ENCODE measurements at regions not wholly inside any gene's neighbourhood (a gene's known extent, or its start where the extent isn't known, plus 50 kb on each side); places are given as distances from the start of the nearest gene placed in this dataset.

DNA sequence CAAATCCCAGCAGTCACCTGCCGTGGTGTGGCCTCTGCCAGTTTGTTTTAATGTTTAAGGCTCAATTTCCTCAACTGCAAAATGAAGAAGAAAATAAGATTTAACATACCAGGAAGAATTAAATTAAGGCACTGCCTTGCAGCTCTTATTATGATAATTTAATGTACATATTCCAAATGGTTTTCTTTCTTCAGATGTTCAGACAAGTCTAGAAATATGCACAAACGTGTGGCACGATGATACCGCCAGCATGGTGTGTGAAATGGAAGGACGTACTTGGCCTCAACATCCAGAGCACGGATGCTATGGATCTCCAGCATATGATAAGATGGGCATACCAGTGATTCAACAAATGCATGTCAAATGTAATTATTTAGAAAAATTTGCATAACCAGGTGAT is 959.4 kb upstream of the TMEM132C start:
- no peaks in the 10 kb centered on the region for H3K36me3 Mint-ChIP-seq (ENCODE audit: low read depth)
- ATAC-seq (ENCODE audit: low read depth) = no peak
- intact Hi-C loops (cut with micrococcal nuclease) = no loop called here
- DNase-seq = no peak
- no peaks in the 10 kb centered on the region for H3K4me1 Mint-ChIP-seq
- H3K27me3 Mint-ChIP-seq = no peaks in the 10 kb centered on the region
- ChIA-PET POLR2A (no interaction called here), CTCF (no interaction called here)
- no peaks in the 10 kb centered on the region for H3K9me3 Mint-ChIP-seq
- H3K27ac Mint-ChIP-seq = no peak overlapping the region
- H3K4me3 Mint-ChIP-seq = no peak overlapping the region
- TF ChIP-seq, protein P1, sequence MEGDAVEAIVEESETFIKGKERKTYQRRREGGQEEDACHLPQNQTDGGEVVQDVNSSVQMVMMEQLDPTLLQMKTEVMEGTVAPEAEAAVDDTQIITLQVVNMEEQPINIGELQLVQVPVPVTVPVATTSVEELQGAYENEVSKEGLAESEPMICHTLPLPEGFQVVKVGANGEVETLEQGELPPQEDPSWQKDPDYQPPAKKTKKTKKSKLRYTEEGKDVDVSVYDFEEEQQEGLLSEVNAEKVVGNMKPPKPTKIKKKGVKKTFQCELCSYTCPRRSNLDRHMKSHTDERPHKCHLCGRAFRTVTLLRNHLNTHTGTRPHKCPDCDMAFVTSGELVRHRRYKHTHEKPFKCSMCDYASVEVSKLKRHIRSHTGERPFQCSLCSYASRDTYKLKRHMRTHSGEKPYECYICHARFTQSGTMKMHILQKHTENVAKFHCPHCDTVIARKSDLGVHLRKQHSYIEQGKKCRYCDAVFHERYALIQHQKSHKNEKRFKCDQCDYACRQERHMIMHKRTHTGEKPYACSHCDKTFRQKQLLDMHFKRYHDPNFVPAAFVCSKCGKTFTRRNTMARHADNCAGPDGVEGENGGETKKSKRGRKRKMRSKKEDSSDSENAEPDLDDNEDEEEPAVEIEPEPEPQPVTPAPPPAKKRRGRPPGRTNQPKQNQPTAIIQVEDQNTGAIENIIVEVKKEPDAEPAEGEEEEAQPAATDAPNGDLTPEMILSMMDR (IDR thresholded peaks at IDR 0.05) = no peak

DNA sequence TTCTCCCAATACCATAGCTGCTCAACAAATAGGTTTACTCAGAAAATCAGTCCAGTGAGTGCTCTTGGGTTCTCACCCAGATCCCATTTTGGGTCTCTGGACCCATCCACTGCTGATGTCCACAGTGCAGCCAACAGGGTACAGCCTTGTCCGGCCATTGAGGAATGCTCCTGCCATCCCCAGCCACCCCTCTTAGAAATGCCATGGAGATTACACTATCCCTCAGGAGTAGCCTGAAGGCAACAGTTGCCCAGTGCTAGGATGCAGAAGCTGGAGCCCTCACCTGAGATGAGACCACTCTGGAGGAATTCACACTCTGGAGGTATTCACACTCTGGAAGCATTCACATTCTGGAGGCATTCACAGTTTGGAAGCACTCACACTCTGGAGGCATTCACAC is 958.8 kb upstream of the TMEM132C start:
- TF ChIP-seq, protein P1 (IDR thresholded peaks at IDR 0.05) = no peak
- no peaks in the 10 kb centered on the region for H3K27me3 Mint-ChIP-seq
- no peak for ATAC-seq (ENCODE audit: low read depth)
- no peak overlapping the region for H3K4me3 Mint-ChIP-seq
- H3K36me3 Mint-ChIP-seq (ENCODE audit: low read depth) = no peaks in the 10 kb centered on the region
- no peak overlapping the region for H3K27ac Mint-ChIP-seq
- CTCF ChIA-PET = no interaction called here
- no peaks in the 10 kb centered on the region for H3K9me3 Mint-ChIP-seq
- no peaks in the 10 kb centered on the region for H3K4me1 Mint-ChIP-seq
- DNase-seq = no peak
- POLR2A ChIA-PET = no interaction called here
- intact Hi-C loops (cut with micrococcal nuclease) = no loop called here

DNA sequence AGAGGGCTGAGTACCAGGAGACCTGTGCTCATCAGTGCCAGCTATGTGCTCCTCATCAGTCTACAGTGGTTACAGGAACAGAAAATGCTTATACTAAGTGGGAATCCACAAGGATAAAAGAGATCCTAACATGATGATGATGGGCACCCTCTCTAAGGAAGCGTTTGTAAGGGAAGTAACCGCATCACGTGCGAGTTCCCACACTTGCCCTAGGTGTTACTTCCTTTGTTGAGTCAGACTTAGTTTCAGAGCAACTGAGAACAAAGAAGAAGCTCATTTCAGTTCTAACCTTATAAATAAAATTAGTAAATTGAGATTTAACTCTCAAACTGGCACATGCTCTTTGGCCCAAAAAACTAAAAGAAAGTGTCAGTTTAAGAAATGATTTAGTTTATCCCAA is 956.4 kb upstream of the TMEM132C start:
- H3K27ac Mint-ChIP-seq = no peak overlapping the region
- ATAC-seq (ENCODE audit: low read depth) = no peak
- no peaks in the 10 kb centered on the region for H3K4me1 Mint-ChIP-seq
- TF ChIP-seq, protein P1 (IDR thresholded peaks at IDR 0.05) = no peak
- H3K4me3 Mint-ChIP-seq = no peak overlapping the region
- H3K36me3 Mint-ChIP-seq (ENCODE audit: low read depth) = no peaks in the 10 kb centered on the region
- intact Hi-C loops (cut with micrococcal nuclease) = no loop called here
- H3K9me3 Mint-ChIP-seq = peaks cover 10% of the 10 kb centered on the region
- DNase-seq = no peak
- ChIA-PET POLR2A (no interaction called here), CTCF (no interaction called here)
- no peaks in the 10 kb centered on the region for H3K27me3 Mint-ChIP-seq

DNA sequence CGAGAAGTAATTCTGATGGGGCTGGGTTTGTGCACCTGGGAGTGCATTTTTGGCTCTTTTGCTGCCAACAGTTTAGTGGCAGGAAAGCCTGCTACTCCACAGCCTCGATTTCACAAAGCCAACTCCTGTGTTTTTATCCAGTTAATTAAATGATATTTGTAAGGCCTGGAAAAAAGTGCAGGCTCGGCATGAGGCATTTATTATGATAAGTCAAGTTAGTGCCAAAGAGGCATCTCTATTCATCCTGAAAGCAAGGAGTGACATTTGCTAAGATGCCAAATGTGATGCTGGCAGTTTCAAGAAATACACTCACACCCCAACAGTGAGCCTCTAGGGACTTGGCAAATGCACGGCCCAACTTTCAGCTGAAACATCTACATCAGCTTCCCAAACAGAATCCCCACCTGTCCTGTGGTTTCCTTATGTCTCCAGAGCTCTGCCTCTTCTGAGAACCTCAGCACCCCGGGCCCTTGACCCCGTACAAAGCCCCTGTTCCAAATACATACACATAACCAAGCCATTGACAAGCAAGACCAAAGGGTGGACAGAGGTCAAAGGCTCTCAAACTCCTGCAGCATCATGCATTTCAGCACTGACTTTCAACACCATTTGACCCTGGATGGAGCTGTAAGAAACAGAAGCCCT is 955.1 kb upstream of the TMEM132C start:
- no peaks in the 10 kb centered on the region for H3K4me1 Mint-ChIP-seq
- H3K4me3 Mint-ChIP-seq = no peak overlapping the region
- peaks cover 10% of the 10 kb centered on the region for H3K9me3 Mint-ChIP-seq
- H3K36me3 Mint-ChIP-seq (ENCODE audit: low read depth) = no peaks in the 10 kb centered on the region
- H3K27ac Mint-ChIP-seq = no peak overlapping the region
- TF ChIP-seq, protein P1 (IDR thresholded peaks at IDR 0.05) = no peak
- CTCF ChIA-PET = no interaction called here
- POLR2A ChIA-PET = no interaction called here
- no peak for ATAC-seq (ENCODE audit: low read depth)
- no peak for DNase-seq
- no peaks in the 10 kb centered on the region for H3K27me3 Mint-ChIP-seq
- intact Hi-C loops (cut with micrococcal nuclease) = no loop called here

DNA sequence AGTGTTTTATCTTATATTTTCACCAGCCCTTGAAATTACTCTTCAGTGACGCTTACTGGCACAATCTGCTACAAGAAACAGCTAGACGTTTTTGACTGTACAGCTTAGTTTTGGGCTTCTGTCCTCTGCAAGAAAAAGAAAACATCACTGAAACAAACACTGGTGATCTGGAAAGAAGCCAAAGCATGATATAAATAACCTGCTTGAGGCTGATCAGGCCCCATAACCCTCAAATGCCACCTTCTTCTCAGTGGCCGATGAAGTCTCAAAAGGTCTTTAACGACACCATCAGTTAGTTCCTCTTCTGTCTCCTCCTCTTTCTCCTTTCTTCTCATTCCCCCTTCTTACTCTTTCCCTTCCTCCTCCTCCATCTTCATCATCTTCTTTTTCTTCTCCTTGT is 942.3 kb upstream of the TMEM132C start:
- CTCF ChIA-PET = no interaction called here
- Mint-ChIP-seq H3K4me1 (no peaks in the 10 kb centered on the region), H3K4me3 (no peak overlapping the region), H3K9me3 (peaks cover 4% of the 10 kb centered on the region), H3K36me3 (ENCODE audit: low read depth) (no peaks in the 10 kb centered on the region), H3K27me3 (no peaks in the 10 kb centered on the region), H3K27ac (no peak overlapping the region)
- ATAC-seq (ENCODE audit: low read depth) (no peak), DNase-seq (no peak)
- TF ChIP-seq, protein P1 (IDR thresholded peaks at IDR 0.05) = no peak
- POLR2A ChIA-PET = no interaction called here
- intact Hi-C loops (cut with micrococcal nuclease) = no loop called here

Measured in activated B cell treated with CpG ODN at 0.5 μM for 24 hours (primary cell).